ENCODE measurements at regions not wholly inside any gene's neighbourhood (a gene's known extent, or its start where the extent isn't known, plus 50 kb on each side); places are given as distances from the start of the nearest gene placed in this dataset.
"Not testable (repeated sequence)": the region's sequence is repeated elsewhere in the genome, so short reads cannot be mapped to it uniquely, and the experiment has no call there.

DNA sequence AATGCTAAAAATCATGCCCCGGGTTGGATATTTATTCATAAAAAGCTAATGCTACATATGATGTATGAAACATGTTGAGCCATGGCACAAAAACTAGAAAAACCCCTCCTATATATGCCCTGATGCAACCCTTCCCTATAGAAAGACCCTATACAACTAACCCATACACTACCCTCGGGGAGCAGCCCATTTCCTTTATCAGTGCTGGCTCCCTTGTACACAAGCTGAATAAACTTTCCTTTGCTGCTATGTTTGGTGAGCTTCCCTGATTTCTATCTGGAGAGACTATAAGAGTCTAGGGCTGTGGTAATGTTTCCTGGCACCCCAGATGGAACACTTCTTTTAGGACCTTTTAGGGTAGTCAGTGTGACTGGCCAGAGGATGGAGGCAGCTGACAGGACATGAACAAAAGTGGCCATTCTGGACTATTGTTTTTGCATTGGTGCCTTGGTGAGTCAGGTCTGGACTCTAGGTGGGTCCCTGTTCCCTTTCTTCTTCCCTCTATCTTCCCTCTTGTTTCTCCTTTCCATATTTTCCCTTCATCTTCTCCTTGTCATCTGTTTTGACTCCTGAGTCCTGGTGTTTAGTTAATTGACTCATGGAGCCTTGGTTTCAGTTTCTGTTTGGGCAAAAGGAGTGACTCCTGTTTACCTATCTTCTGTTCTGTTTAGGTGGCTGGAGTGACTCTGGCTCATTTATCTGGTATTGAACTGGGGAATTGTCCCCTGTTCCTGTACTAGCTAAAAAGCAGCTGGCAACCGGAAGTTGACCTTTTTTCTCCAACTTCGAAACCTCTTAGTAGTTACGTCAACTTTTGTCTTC is 1321.8 kb upstream of the PCDH9 start:
- Histone ChIP-seq H4K20me1 (ENCODE audit: insufficient read depth, low read length) (no peaks in the 10 kb centered on the region), H3K27ac (ENCODE audit: low read length) (no peak overlapping the region), H3K4me1 (ENCODE audit: low read length) (no peaks in the 10 kb centered on the region), H3K4me3 (ENCODE audit: low read length) (no peak overlapping the region), H2AFZ (ENCODE audit: low read depth, low read length) (peak overlapping the region; percentile 23), H3K36me3 (replicated peaks; ENCODE audit: low read depth, low read length) (no peaks in the 10 kb centered on the region), H3K9me3 (ENCODE audit: insufficient read depth, low read length) (no peaks in the 10 kb centered on the region), H3K79me2 (ENCODE audit: low read length) (no peaks in the 10 kb centered on the region), H3K4me2 (ENCODE audit: low read length) (0 out of 2 replicates have a peak overlapping the region, but pooled peaks have one; percentile 11), H3K27me3 (ENCODE audit: low read depth, low read length) (no peaks in the 10 kb centered on the region), H3K9ac (ENCODE audit: low read length) (no peak overlapping the region)
- TF ChIP-seq EZH2phosphoT487 (IDR thresholded peaks at IDR 0.05; ENCODE audit: low read depth) (no peak), CTCF (IDR thresholded peaks at IDR 0.05; ENCODE audit: low read depth, low read length) (no peak)

DNA sequence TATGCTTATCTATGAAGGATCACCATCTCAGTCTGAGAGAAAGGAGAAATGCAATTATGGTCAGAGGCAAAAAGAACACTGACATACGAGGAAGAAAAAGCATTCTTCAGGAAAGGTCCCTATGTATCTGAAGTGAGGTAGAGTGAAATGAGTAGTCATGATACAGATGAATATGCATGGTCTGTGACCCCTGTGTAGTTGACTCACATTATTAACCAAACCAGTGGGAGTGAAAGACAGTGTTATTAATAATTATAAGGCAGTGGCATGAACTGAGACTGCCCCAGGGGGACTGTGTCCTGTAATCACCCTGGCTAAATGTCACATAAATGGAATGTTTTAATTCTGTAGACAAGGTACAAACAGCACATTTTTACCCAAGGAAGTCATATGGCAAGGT is 1320.2 kb upstream of the PCDH9 start:
- Histone ChIP-seq H3K79me2 (ENCODE audit: low read length) (no peaks in the 10 kb centered on the region), H3K36me3 (replicated peaks; ENCODE audit: low read depth, low read length) (no peaks in the 10 kb centered on the region), H2AFZ (ENCODE audit: low read depth, low read length) (no peak overlapping the region), H3K9me3 (ENCODE audit: insufficient read depth, low read length) (no peaks in the 10 kb centered on the region), H3K9ac (ENCODE audit: low read length) (no peak overlapping the region), H3K4me1 (ENCODE audit: low read length) (no peaks in the 10 kb centered on the region), H4K20me1 (ENCODE audit: insufficient read depth, low read length) (no peaks in the 10 kb centered on the region), H3K27me3 (ENCODE audit: low read depth, low read length) (no peaks in the 10 kb centered on the region), H3K4me3 (ENCODE audit: low read length) (no peak overlapping the region), H3K4me2 (ENCODE audit: low read length) (no peak overlapping the region), H3K27ac (ENCODE audit: low read length) (no peak overlapping the region)
- TF ChIP-seq CTCF (IDR thresholded peaks at IDR 0.05; ENCODE audit: low read depth, low read length), result no peak
- no peak for TF ChIP-seq EZH2phosphoT487 (IDR thresholded peaks at IDR 0.05; ENCODE audit: low read depth)

- H3K4me2 ChIP-seq (ENCODE audit: low read length), result no peak overlapping the region
- no peaks in the 10 kb centered on the region for H3K4me1 ChIP-seq (ENCODE audit: low read length)
- H3K27ac ChIP-seq (ENCODE audit: low read length), result no peak overlapping the region
- H3K79me2 ChIP-seq (ENCODE audit: low read length), result no peaks in the 10 kb centered on the region
- H3K4me3 ChIP-seq (ENCODE audit: low read length), result no peak overlapping the region
- no peaks in the 10 kb centered on the region for H3K9me3 ChIP-seq (ENCODE audit: insufficient read depth, low read length)
- H4K20me1 ChIP-seq (ENCODE audit: insufficient read depth, low read length), result no peaks in the 10 kb centered on the region
- no peak overlapping the region for H2AFZ ChIP-seq (ENCODE audit: low read depth, low read length)
- no peaks in the 10 kb centered on the region for H3K36me3 ChIP-seq (replicated peaks; ENCODE audit: low read depth, low read length)
- TF ChIP-seq EZH2phosphoT487 (IDR thresholded peaks at IDR 0.05; ENCODE audit: low read depth) (no peak), CTCF (IDR thresholded peaks at IDR 0.05; ENCODE audit: low read depth, low read length) (no peak)
- no peak overlapping the region for H3K9ac ChIP-seq (ENCODE audit: low read length)
- H3K27me3 ChIP-seq (ENCODE audit: low read depth, low read length), result no peaks in the 10 kb centered on the region
Measured at GRCh38 chr13:68540244-68540643, 1310.1 kb upstream of the PCDH9 start.

DNA sequence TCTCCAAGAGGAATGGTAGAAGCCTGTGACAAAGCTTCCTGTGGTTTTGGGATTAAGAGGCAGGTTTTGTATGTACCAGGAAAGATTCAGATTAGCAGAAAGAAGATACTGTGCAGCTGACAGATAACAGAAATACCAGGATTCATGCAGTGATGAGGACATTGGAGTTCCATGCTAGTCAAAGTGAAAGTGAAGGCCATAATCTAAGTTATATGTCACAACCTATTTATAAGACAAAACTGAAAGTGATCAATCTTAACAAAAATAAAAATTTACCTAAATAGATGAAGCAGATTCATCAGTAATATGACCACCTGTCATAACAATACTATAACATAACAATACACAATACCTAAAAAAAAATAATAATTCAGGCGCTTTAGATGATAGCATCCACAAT is 1305.2 kb upstream of the PCDH9 start:
- no peak overlapping the region for H3K9ac ChIP-seq (ENCODE audit: low read length)
- H3K36me3 ChIP-seq (replicated peaks; ENCODE audit: low read depth, low read length), result no peaks in the 10 kb centered on the region
- no peak overlapping the region for H2AFZ ChIP-seq (ENCODE audit: low read depth, low read length)
- TF ChIP-seq CTCF (IDR thresholded peaks at IDR 0.05; ENCODE audit: low read depth, low read length) (no peak), EZH2phosphoT487 (IDR thresholded peaks at IDR 0.05; ENCODE audit: low read depth) (no peak)
- no peak overlapping the region for H3K4me2 ChIP-seq (ENCODE audit: low read length)
- H3K4me1 ChIP-seq (ENCODE audit: low read length), result no peaks in the 10 kb centered on the region
- no peak overlapping the region for H3K27ac ChIP-seq (ENCODE audit: low read length)
- no peaks in the 10 kb centered on the region for H3K9me3 ChIP-seq (ENCODE audit: insufficient read depth, low read length)
- H4K20me1 ChIP-seq (ENCODE audit: insufficient read depth, low read length), result no peaks in the 10 kb centered on the region
- H3K27me3 ChIP-seq (ENCODE audit: low read depth, low read length), result no peaks in the 10 kb centered on the region
- no peak overlapping the region for H3K4me3 ChIP-seq (ENCODE audit: low read length)
- H3K79me2 ChIP-seq (ENCODE audit: low read length), result no peaks in the 10 kb centered on the region

- not testable (repeated sequence) for H3K4me1 ChIP-seq (ENCODE audit: low read length); H4K20me1 ChIP-seq (ENCODE audit: insufficient read depth, low read length); H3K79me2 ChIP-seq (ENCODE audit: low read length); H3K36me3 ChIP-seq (replicated peaks; ENCODE audit: low read depth, low read length); H3K4me2 ChIP-seq (ENCODE audit: low read length); H3K9me3 ChIP-seq (ENCODE audit: insufficient read depth, low read length); H3K9ac ChIP-seq (ENCODE audit: low read length); H2AFZ ChIP-seq (ENCODE audit: low read depth, low read length); H3K27ac ChIP-seq (ENCODE audit: low read length); H3K27me3 ChIP-seq (ENCODE audit: low read depth, low read length); H3K4me3 ChIP-seq (ENCODE audit: low read length)
Measured at GRCh38 chr13:68527167-68527566, 1297.0 kb upstream of the PCDH9 start.
